B cell (primary cell): ENCODE measurements at regions not wholly inside any gene's neighbourhood (a gene's known extent, or its start where the extent isn't known, plus 50 kb on each side); places are given as distances from the start of the nearest gene placed in this dataset.

Source experiments
- ATAC-seq: fragments of 200-7000 bp; cut with Tn5 transposase; one replicate; pipeline ENCODE4 v1.10.0; 2021; ENCODE audit warnings: low read depth, mild to moderate bottlenecking, moderate number of reproducible peaks, moderate library complexity
- CTCF ChIA-PET: fragments of 350-600 bp; sonication (Branson Sonifier 250); formaldehyde crosslinking; loops from one replicate; lab custom pipeline; 2021; ENCODE audit warnings: antibody characterized with exemption, inconsistent platforms; lab: Charles Lee
- POLR2A ChIA-PET: fragments of 350-600 bp; sonication (Branson Sonifier 250); formaldehyde crosslinking; loops from one replicate; lab custom pipeline; 2021; ENCODE audit warnings: antibody characterized with exemption; lab: Charles Lee
- DNase-seq: peaks from one replicate; pipeline ENCODE4 v3.0.0; 2013
- H2AFZ ChIP-seq: 2 replicates; pipeline ENCODE4 v1.6.1; 2012; ENCODE audit warnings: mild to moderate bottlenecking, low read depth, low read length; ENCODE audit not compliant: insufficient read depth, poor library complexity, severe bottlenecking
- H3K27ac ChIP-seq, 2 donors: 1 replicate in 1 of 2; 2 replicates in 1 of 2; pipeline ENCODE4 v1.5.1; 2012 to 2013; ENCODE audit warnings: low read length in 2 of 2, mild to moderate bottlenecking in 2 of 2, moderate library complexity in 1 of 2
- H3K27me3 ChIP-seq, 4 experiments: fragments of 200-600 bp in 1 of 4; sonication (generic) in 1 of 4; replicated peaks in 1 of 4; 1 replicate in 2 of 4; 2 replicates in 2 of 4; pipeline versions ENCODE4 v1.6.1 to v1.7.0; 2013 to 2016; ENCODE audit warnings: low read length in 3 of 4, mild to moderate bottlenecking in 2 of 4, mixed read lengths in 1 of 4, moderate library complexity in 1 of 4; ENCODE audit not compliant: insufficient read depth in 4 of 4, control insufficient read depth in 3 of 4; ENCODE audit errors: control extremely low read depth in 1 of 4
- H3K36me3 ChIP-seq, 2 experiments: replicated peaks in 1 of 2; 1 replicate in 1 of 2; 2 replicates in 1 of 2; pipeline versions ENCODE4 v1.6.1 to v1.7.1; 2013; ENCODE audit warnings: low read length in 1 of 2; ENCODE audit not compliant: insufficient read depth in 2 of 2, control insufficient read depth in 1 of 2; ENCODE audit errors: control extremely low read depth in 1 of 2, extremely low read depth in 1 of 2
- H3K4me1 ChIP-seq, 2 donors: fragments of 200-600 bp in 1 of 2; sonication (generic) in 1 of 2; 1 replicate in 1 of 2; 2 replicates in 1 of 2; pipeline versions ENCODE4 v1.5.1 to v1.6.1; 2013 to 2017; ENCODE audit warnings: low read length in 2 of 2; ENCODE audit not compliant: control insufficient read depth in 2 of 2, insufficient read depth in 2 of 2
- H3K4me2 ChIP-seq: replicated peaks from 2 replicates; pipeline ENCODE3; 2012; ENCODE audit warnings: mild to moderate bottlenecking, low read depth, low read length; ENCODE audit not compliant: poor library complexity, severe bottlenecking
- H3K4me3 ChIP-seq, 5 experiments: fragments of 200-600 bp in 1 of 5; sonication (generic) in 1 of 5; 1 replicate in 3 of 5; 2 replicates in 2 of 5; pipeline versions ENCODE4 v1.5.1 to v1.7.0; 2011 to 2016; ENCODE audit warnings: low read length in 4 of 5, mild to moderate bottlenecking in 4 of 5, low read depth in 2 of 5, control low read depth in 1 of 5, moderate library complexity in 1 of 5; ENCODE audit not compliant: insufficient read depth in 1 of 5; ENCODE audit errors: control extremely low read depth in 1 of 5, extremely low read depth in 1 of 5
- H3K79me2 ChIP-seq: fragments of 200-600 bp; sonication (generic); one replicate; pipeline ENCODE4 v1.6.0; 2016; ENCODE audit warnings: low read length; ENCODE audit not compliant: control insufficient read depth, insufficient read depth
- H3K9ac ChIP-seq: fragments of 200-600 bp; sonication (generic); 2 replicates; pipeline ENCODE4 v1.6.1; 2017; ENCODE audit warnings: mild to moderate bottlenecking, low read length, moderate library complexity
- H3K9me3 ChIP-seq, 3 donors: one replicate each; pipeline versions ENCODE4 v1.6.1 to v1.7.1; 2013; ENCODE audit warnings: low read length in 2 of 3; ENCODE audit not compliant: control insufficient read depth in 2 of 3, insufficient read depth in 1 of 3; ENCODE audit errors: control extremely low read depth in 1 of 3
- H4K20me1 ChIP-seq: 2 replicates; pipeline ENCODE4 v1.6.0; 2012; ENCODE audit warnings: mild to moderate bottlenecking, low read length; ENCODE audit not compliant: insufficient read depth, control insufficient read depth, poor library complexity, severe bottlenecking
- H3K27ac Mint-ChIP-seq: one replicate; pipeline ENCODE4 v1.8.0; 2021; ENCODE audit warnings: mixed read lengths
- H3K27me3 Mint-ChIP-seq: one replicate; pipeline ENCODE4 v1.8.0; 2021; ENCODE audit warnings: mixed read lengths
- H3K4me1 Mint-ChIP-seq: one replicate; pipeline ENCODE4 v1.8.0; 2021; ENCODE audit warnings: mixed read lengths
- H3K4me3 Mint-ChIP-seq: one replicate; pipeline ENCODE4 v1.8.0; 2021; ENCODE audit warnings: mixed read lengths
- H3K9me3 Mint-ChIP-seq: one replicate; pipeline ENCODE4 v1.8.0; 2022; ENCODE audit warnings: mixed read lengths; ENCODE audit not compliant: insufficient read depth
- CTCF ChIP-seq: fragments of 200-600 bp; IDR thresholded peaks from one replicate; pipeline ENCODE4 v1.8.0; 2022; ENCODE audit warnings: antibody characterized with exemption, mild to moderate bottlenecking
- EZH2 ChIP-seq: IDR thresholded peaks from 2 replicates; pipeline ENCODE4 v1.6.1; 2012; ENCODE audit warnings: borderline replicate concordance, low read depth, mild to moderate bottlenecking, moderate library complexity, low read length; ENCODE audit not compliant: insufficient read depth, poor library complexity, severe bottlenecking
- WGBS: methylation state at CpG from one replicate; pipeline ENCODE4 v1.1.5; 2013; ENCODE audit warnings: missing lambda C conversion rate; ENCODE audit not compliant: insufficient coverage; 5-methylcytosine and 5-hydroxymethylcytosine counted together
- intact Hi-C: fragments of 100-400 bp; cut with micrococcal nuclease; formaldehyde crosslinking; loops from one replicate; pipeline ENCODE4 v1.10.0; 2022

GRCh38 chr5:117671551-117671950, 1096.9 kb upstream of the SEMA6A start:
- WGBS: no CpG with 5 or more reads among the region's 1 CpG
- H3K27ac Mint-ChIP-seq: no peak overlapping the region
- intact Hi-C loops: no loop called here

GRCh38 chr5:117667105-117667504, 1092.5 kb upstream of the SEMA6A start:
- no peak for ATAC-seq
- intact Hi-C loops: no loop called here
- H2AFZ ChIP-seq: no peak overlapping the region
- H3K27me3 ChIP-seq: no peaks in the 10 kb centered on the region
- no peak for DNase-seq
- H4K20me1 ChIP-seq: no peaks in the 10 kb centered on the region
- no peak overlapping the region for H3K4me3 ChIP-seq
- Mint-ChIP-seq H3K27ac (no peak overlapping the region), H3K4me3 (no peak overlapping the region), H3K9me3 (no peaks in the 10 kb centered on the region), H3K27me3 (no peaks in the 10 kb centered on the region), H3K4me1 (no peaks in the 10 kb centered on the region)
- POLR2A ChIA-PET: no interaction called here
- WGBS: 70% methylated on average over 2 of the region's 3 CpGs
- CTCF ChIA-PET: no interaction called here
- no peaks in the 10 kb centered on the region for H3K79me2 ChIP-seq
- no peaks in the 10 kb centered on the region for H3K36me3 ChIP-seq
- H3K4me2 ChIP-seq: no peak overlapping the region
- H3K9ac ChIP-seq: no peak overlapping the region
- TF ChIP-seq CTCF (no peak), EZH2 (no peak)
- H3K27ac ChIP-seq: no peak overlapping the region
- H3K9me3 ChIP-seq: no peaks in the 10 kb centered on the region
- no peaks in the 10 kb centered on the region for H3K4me1 ChIP-seq

More at GRCh38 chr5:117671551-117671950, 1096.9 kb upstream of the SEMA6A start:
- H3K4me1 Mint-ChIP-seq: no peaks in the 10 kb centered on the region
- Histone ChIP-seq H3K4me2 (no peak overlapping the region), H3K9ac (no peak overlapping the region), H3K27me3 (no peaks in the 10 kb centered on the region), H3K36me3 (no peaks in the 10 kb centered on the region), H3K4me1 (no peaks in the 10 kb centered on the region), H3K27ac (no peak overlapping the region), H4K20me1 (no peaks in the 10 kb centered on the region), H3K4me3 (no peak overlapping the region), H2AFZ (no peak overlapping the region), H3K79me2 (no peaks in the 10 kb centered on the region), H3K9me3 (no peaks in the 10 kb centered on the region)
- ATAC-seq: no peak
- no peaks in the 10 kb centered on the region for H3K27me3 Mint-ChIP-seq
- no peaks in the 10 kb centered on the region for H3K9me3 Mint-ChIP-seq
- ChIA-PET CTCF (no interaction called here), POLR2A (no interaction called here)
- TF ChIP-seq EZH2 (no peak), CTCF (no peak)
- no peak for DNase-seq
- no peak overlapping the region for H3K4me3 Mint-ChIP-seq
